Mammary epithelial cell (primary cell): ENCODE measurements at regions not wholly inside any gene's neighbourhood (a gene's known extent, or its start where the extent isn't known, plus 50 kb on each side); places are given as distances from the start of the nearest gene placed in this dataset.

ENCODE experiments used
- CTCF ChIP-seq, 2 donors: IDR thresholded peaks in 1 of 2; conservative IDR thresholded peaks in 1 of 2; 2 replicates each; pipeline ENCODE4 v1.5.1; 2011 to 2012; ENCODE audit warnings: inconsistent platforms in 2 of 2, low read length in 2 of 2, mild to moderate bottlenecking in 2 of 2, control low read depth in 1 of 2, low read depth in 1 of 2; ENCODE audit not compliant: insufficient read depth in 1 of 2; ENCODE audit errors: extremely low read depth in 1 of 2
- EZH2 ChIP-seq: IDR thresholded peaks from 2 replicates; pipeline ENCODE4 v1.6.1; 2012; ENCODE audit warnings: low read length, inconsistent platforms, borderline replicate concordance

GRCh38 chr14:51354846-51355245, 114.8 kb downstream of the TMX1 start:
- TF ChIP-seq CTCF (conservative IDR thresholded peaks at IDR 0.05 in 1 of 2, IDR thresholded peaks at IDR 0.05 in 1 of 2; ENCODE audit: extremely low read depth in 1 of 2, insufficient read depth in 1 of 2, low read depth in 1 of 2, low read length in 2 of 2) (no peak), EZH2 (no peak)
